ENCODE measurements at regions not wholly inside any gene's neighbourhood (a gene's known extent, or its start where the extent isn't known, plus 50 kb on each side); places are given as distances from the start of the nearest gene placed in this dataset.
"Not testable (repeated sequence)": the region's sequence is repeated elsewhere in the genome, so short reads cannot be mapped to it uniquely, and the experiment has no call there.

GRCh38 chr4:64857198-64857597 lies 447.9 kb upstream of the TECRL start:
- no peak for DNase-seq (ENCODE audit: low read depth in 3 of 3, low spot score in 2 of 3)

- DNase-seq (ENCODE audit: low read depth in 3 of 3, low spot score in 2 of 3), result no peak
Measured at GRCh38 chr4:64846417-64846816, 437.2 kb upstream of the TECRL start.

- DNase-seq (ENCODE audit: low read depth in 3 of 3, low spot score in 2 of 3), result no peak
Measured at GRCh38 chr4:64829749-64830148, 420.5 kb upstream of the TECRL start.

GRCh38 chr4:64824591-64824990 lies 415.3 kb upstream of the TECRL start:
- no peak for DNase-seq (ENCODE audit: low read depth in 3 of 3, low spot score in 2 of 3)

GRCh38 chr4:64822405-64822804 lies 413.2 kb upstream of the TECRL start:
- no peak for DNase-seq (ENCODE audit: low read depth in 3 of 3, low spot score in 2 of 3)

- no peak for DNase-seq (ENCODE audit: low read depth in 3 of 3, low spot score in 2 of 3)
Measured at GRCh38 chr4:64821219-64821976, 412.1 kb upstream of the TECRL start.

- DNase-seq (ENCODE audit: low read depth in 3 of 3, low spot score in 2 of 3), result no peak
Measured at GRCh38 chr4:64814616-64815015, 405.4 kb upstream of the TECRL start.

GRCh38 chr4:64807821-64808220 lies 398.6 kb upstream of the TECRL start:
- no peak for DNase-seq (ENCODE audit: low read depth in 3 of 3, low spot score in 2 of 3)

- DNase-seq (ENCODE audit: low read depth in 3 of 3, low spot score in 2 of 3), result no peak
Measured at GRCh38 chr4:64799751-64800150, 390.5 kb upstream of the TECRL start.

- DNase-seq (ENCODE audit: low read depth in 3 of 3, low spot score in 2 of 3), result not testable (repeated sequence)
Measured at GRCh38 chr4:64798828-64799227, 389.6 kb upstream of the TECRL start.

GRCh38 chr4:64796581-64796980 lies 387.3 kb upstream of the TECRL start:
- DNase-seq (ENCODE audit: low read depth in 3 of 3, low spot score in 2 of 3), result no peak

GRCh38 chr4:64784125-64784524 lies 374.9 kb upstream of the TECRL start:
- DNase-seq (ENCODE audit: low read depth in 3 of 3, low spot score in 2 of 3), result no peak

- DNase-seq (ENCODE audit: low read depth in 3 of 3, low spot score in 2 of 3), result peak; percentile 8 to 19 (median 18)
Measured at GRCh38 chr4:64781737-64782326, 372.6 kb upstream of the TECRL start.

GRCh38 chr4:64780664-64781063 lies 371.4 kb upstream of the TECRL start:
- DNase-seq (ENCODE audit: low read depth in 3 of 3, low spot score in 2 of 3), result no peak

- DNase-seq (ENCODE audit: low read depth in 3 of 3, low spot score in 2 of 3), result no peak
Measured at GRCh38 chr4:64777286-64777685, 368.0 kb upstream of the TECRL start.

- DNase-seq (ENCODE audit: low read depth in 3 of 3, low spot score in 2 of 3), result no peak
Measured at GRCh38 chr4:64776820-64777219, 367.6 kb upstream of the TECRL start.

GRCh38 chr4:64774626-64775025 lies 365.4 kb upstream of the TECRL start:
- no peak for DNase-seq (ENCODE audit: low read depth in 3 of 3, low spot score in 2 of 3)

GRCh38 chr4:64771149-64771548 lies 361.9 kb upstream of the TECRL start:
- no peak for DNase-seq (ENCODE audit: low read depth in 3 of 3, low spot score in 2 of 3)

- DNase-seq (ENCODE audit: low read depth in 3 of 3, low spot score in 2 of 3), result no peak
Measured at GRCh38 chr4:64767547-64767946, 358.3 kb upstream of the TECRL start.

- DNase-seq (ENCODE audit: low read depth in 3 of 3, low spot score in 2 of 3), result no peak
Measured at GRCh38 chr4:64766565-64766964, 357.3 kb upstream of the TECRL start.

- no peak for DNase-seq (ENCODE audit: low read depth in 3 of 3, low spot score in 2 of 3)
Measured at GRCh38 chr4:64756016-64756415, 346.8 kb upstream of the TECRL start.

GRCh38 chr4:64747919-64748715 lies 338.9 kb upstream of the TECRL start:
- DNase-seq (ENCODE audit: low read depth in 3 of 3, low spot score in 2 of 3), result no peak
